ENCODE measurements at regions not wholly inside any gene's neighbourhood (a gene's known extent, or its start where the extent isn't known, plus 50 kb on each side); places are given as distances from the start of the nearest gene placed in this dataset.

DNA sequence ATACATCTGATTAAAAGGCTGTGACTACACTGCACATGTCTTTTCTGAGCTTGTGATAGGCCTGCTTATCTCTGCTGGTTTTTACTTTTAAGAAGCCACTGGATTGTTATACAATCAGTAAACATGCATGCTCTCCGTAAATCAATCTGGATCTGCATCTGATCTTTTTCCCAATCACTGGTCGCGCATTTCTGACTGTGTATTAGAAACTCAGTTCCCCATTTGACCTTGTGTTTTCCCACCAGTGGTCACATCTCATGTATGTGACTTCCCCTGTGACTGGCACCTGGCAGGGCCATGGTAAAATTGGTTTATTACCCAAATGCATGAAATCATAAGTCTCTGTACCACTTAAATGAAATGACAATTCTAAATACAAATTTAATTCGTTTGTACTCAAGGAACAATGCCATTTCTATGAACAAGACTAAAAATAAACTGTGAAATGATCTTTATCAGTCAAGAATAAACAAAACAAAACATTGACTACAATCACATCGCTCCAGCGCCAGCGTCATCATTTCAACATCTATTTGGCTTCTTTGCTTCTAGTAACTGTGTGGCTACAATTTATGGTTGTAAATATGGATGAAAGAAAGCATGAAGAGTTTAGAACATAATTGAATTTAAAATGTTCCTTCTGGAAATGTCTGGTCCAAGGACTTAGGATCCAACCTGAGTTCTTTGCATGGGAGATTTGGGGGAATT is 396.6 kb upstream of the TRIB2 start:
- no peak for DNase-seq (ENCODE audit: low read depth, low spot score)
- no CpG with 5 or more reads among the region's 7 CpGs for WGBS (ENCODE audit: insufficient coverage, insufficient read length)
- no peak overlapping the region for H3K27ac ChIP-seq (ENCODE audit: low read length)

DNA sequence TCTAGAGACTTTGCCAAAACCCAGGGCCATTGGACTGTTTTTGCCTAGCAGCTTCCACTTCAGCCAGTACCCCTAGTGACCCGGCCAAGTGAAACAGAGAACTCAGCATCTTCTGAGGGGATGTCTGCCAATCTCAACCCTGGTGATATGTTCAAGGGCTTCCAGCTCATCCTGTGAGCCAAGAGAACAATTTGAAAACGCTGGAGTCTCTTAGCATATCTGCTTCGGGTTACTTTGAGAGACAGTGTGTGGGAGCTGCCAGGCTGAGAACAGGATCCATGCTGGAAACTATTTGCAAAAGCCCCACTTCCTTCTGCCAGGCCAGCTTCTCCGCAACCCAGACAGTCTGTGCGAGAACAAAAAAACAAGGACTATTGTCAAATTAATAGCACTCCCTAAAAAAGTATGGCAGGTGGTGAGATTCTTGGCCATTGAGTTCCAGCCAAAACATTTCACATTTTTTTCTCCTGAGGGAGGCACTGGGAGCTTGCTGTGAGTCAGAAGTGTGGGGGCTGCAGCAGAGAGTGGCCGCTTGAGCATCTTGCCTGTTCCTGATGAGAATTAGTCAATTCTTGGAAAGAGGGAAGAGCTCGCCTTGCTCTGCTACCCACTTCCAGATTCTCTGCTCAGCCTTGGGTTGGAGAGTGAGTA is 395.6 kb upstream of the TRIB2 start:
- no CpG with 5 or more reads among the region's 7 CpGs for WGBS (ENCODE audit: insufficient coverage, insufficient read length)
- Histone ChIP-seq H3K36me3 (ENCODE audit: control insufficient read depth, insufficient read depth, low read length) (no peaks in the 10 kb centered on the region), H3K27ac (ENCODE audit: low read length) (no peak overlapping the region), H3K27me3 (ENCODE audit: control insufficient read depth, insufficient read depth, low read length) (no peaks in the 10 kb centered on the region), H3K9me3 (ENCODE audit: control insufficient read depth, insufficient read depth, low read length) (no peaks in the 10 kb centered on the region), H3K4me3 (ENCODE audit: low read length) (no peak overlapping the region), H3K4me1 (ENCODE audit: control insufficient read depth, insufficient read depth, low read length) (peaks cover 2% of the 10 kb centered on the region; the same call in 1 of the 2 replicates)
- no peak for DNase-seq (ENCODE audit: low read depth, low spot score)

More for the DNA sequence above, 396.6 kb upstream of the TRIB2 start:
- Histone ChIP-seq H3K27me3 (ENCODE audit: control insufficient read depth, insufficient read depth, low read length) (no peaks in the 10 kb centered on the region), H3K4me1 (ENCODE audit: control insufficient read depth, insufficient read depth, low read length) (peaks cover 2% of the 10 kb centered on the region; the same call in 1 of the 2 replicates), H3K4me3 (ENCODE audit: low read length) (no peak overlapping the region), H3K9me3 (ENCODE audit: control insufficient read depth, insufficient read depth, low read length) (no peaks in the 10 kb centered on the region), H3K36me3 (ENCODE audit: control insufficient read depth, insufficient read depth, low read length) (no peaks in the 10 kb centered on the region)

DNA sequence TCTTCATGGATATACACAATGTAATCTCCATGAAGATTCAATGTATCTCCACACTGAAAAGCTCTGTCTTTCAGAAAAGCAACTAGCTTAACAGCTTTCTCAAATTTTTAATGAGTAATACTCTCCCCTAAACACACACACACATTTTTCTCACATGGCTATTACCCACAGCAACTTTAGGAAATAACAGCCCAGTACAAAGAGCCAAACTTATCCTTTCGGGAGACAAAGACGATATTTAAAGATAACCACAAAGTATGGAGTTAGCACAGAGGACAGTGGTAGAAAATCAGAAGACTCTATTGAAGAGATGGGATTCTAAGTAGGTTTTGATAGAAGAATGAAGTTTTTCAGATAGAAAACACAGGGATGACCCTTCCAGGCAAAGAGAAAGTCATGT is 394.9 kb upstream of the TRIB2 start:
- DNase-seq (ENCODE audit: low read depth, low spot score): no peak
- H3K9me3 ChIP-seq (ENCODE audit: control insufficient read depth, insufficient read depth, low read length): no peaks in the 10 kb centered on the region
- H3K4me3 ChIP-seq (ENCODE audit: low read length): no peak overlapping the region
- H3K4me1 ChIP-seq (ENCODE audit: control insufficient read depth, insufficient read depth, low read length): peaks cover 2% of the 10 kb centered on the region; the same call in 1 of the 2 replicates
- H3K36me3 ChIP-seq (ENCODE audit: control insufficient read depth, insufficient read depth, low read length): no peaks in the 10 kb centered on the region
- WGBS (ENCODE audit: insufficient coverage, insufficient read length): no CpG with 5 or more reads among the region's 2 CpGs
- H3K27ac ChIP-seq (ENCODE audit: low read length): no peak overlapping the region
- H3K27me3 ChIP-seq (ENCODE audit: control insufficient read depth, insufficient read depth, low read length): no peaks in the 10 kb centered on the region

DNA sequence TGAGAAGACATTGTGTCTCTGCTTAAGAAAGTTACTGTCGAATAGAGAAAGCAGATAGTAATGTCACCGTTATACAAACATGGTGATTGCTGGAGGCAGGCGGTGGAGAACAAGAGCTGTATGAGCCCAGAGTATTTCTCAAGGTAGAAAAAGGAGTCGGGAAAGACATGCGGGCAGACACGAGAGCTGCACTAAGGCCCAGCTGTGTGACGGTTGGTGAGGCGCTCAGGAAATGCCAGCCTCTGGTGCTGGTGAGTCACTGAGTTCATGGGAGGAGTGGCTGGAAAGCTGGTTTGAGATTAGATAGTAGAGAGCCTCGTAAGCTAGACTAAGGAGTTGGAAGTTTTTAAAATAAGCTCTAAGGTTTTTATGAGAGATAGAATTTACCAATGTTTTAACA is 390.9 kb upstream of the TRIB2 start:
- H3K4me1 ChIP-seq (ENCODE audit: control insufficient read depth, insufficient read depth, low read length): no peaks in the 10 kb centered on the region
- no peaks in the 10 kb centered on the region for H3K36me3 ChIP-seq (ENCODE audit: control insufficient read depth, insufficient read depth, low read length)
- no peaks in the 10 kb centered on the region for H3K9me3 ChIP-seq (ENCODE audit: control insufficient read depth, insufficient read depth, low read length)
- H3K27ac ChIP-seq (ENCODE audit: low read length): no peak overlapping the region
- no peaks in the 10 kb centered on the region for H3K27me3 ChIP-seq (ENCODE audit: control insufficient read depth, insufficient read depth, low read length)
- no peak overlapping the region for H3K4me3 ChIP-seq (ENCODE audit: low read length)
- no peak for DNase-seq (ENCODE audit: low read depth, low spot score)
- WGBS (ENCODE audit: insufficient coverage, insufficient read length): no CpG with 5 or more reads among the region's 9 CpGs

DNA sequence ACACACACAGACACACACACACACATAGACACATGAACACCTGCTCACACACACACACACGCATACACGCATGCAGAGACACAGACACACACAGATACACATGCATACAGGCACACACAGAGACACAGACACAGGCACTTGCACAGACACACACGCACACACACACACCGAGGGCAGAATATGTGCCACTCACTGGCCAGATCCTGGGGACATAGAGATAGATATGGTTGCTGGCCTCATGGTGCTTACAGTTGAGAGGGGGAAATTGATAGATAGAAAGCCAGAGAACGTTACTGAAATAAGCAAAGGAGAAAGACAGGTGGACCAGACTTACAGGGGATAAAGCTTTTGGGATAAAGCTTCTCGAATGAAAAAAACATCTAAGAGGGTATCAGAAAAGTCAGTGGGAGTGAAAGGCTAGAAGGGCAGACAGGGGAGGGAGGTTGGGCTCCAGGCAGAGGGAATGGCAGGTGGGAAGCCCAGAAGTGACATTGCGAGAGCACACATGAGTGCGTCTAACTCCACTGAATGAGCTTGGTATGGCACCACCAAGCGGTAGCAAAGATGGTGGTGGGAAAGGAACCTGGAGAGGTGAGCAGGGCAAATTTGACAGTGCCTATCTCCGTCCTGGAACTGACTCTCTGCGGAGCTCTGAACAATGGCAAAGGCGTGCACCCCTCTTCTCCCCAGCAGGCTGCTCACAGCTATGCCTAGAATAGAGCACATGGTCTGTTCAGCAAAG is 390.1 kb upstream of the TRIB2 start:
- no peak overlapping the region for H3K4me3 ChIP-seq (ENCODE audit: low read length)
- DNase-seq (ENCODE audit: low read depth, low spot score): peak; percentile 11
- H3K9me3 ChIP-seq (ENCODE audit: control insufficient read depth, insufficient read depth, low read length): no peaks in the 10 kb centered on the region
- H3K4me1 ChIP-seq (ENCODE audit: control insufficient read depth, insufficient read depth, low read length): no peaks in the 10 kb centered on the region
- WGBS (ENCODE audit: insufficient coverage, insufficient read length): no CpG with 5 or more reads among the region's 12 CpGs
- H3K27ac ChIP-seq (ENCODE audit: low read length): no peak overlapping the region
- no peaks in the 10 kb centered on the region for H3K36me3 ChIP-seq (ENCODE audit: control insufficient read depth, insufficient read depth, low read length)
- no peaks in the 10 kb centered on the region for H3K27me3 ChIP-seq (ENCODE audit: control insufficient read depth, insufficient read depth, low read length)

DNA sequence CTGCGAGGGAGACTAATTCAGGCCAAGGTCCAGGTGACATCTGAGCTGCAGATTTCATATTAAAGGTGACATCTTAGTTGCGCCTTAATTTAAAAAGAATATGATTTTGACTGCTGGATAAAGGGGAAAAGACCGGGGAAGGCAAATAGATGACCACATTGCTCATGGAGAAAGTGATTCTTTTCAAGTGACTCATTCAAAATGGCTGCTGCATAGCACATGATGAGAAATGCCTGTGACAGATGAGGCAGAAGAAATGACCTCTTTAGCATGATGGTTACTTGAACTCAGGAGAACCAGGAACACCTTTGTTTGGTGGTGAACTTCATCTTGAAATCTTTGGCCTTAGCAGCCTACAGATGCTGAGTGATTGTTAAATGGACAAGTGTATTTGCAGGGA is 385.8 kb upstream of the TRIB2 start:
- Histone ChIP-seq H3K27ac (ENCODE audit: low read length) (no peak overlapping the region), H3K4me3 (ENCODE audit: low read length) (no peak overlapping the region), H3K27me3 (ENCODE audit: control insufficient read depth, insufficient read depth, low read length) (no peaks in the 10 kb centered on the region), H3K9me3 (ENCODE audit: control insufficient read depth, insufficient read depth, low read length) (no peaks in the 10 kb centered on the region), H3K4me1 (ENCODE audit: control insufficient read depth, insufficient read depth, low read length) (no peaks in the 10 kb centered on the region), H3K36me3 (ENCODE audit: control insufficient read depth, insufficient read depth, low read length) (no peaks in the 10 kb centered on the region)
- no peak for DNase-seq (ENCODE audit: low read depth, low spot score)
- no CpG with 5 or more reads among the region's 3 CpGs for WGBS (ENCODE audit: insufficient coverage, insufficient read length)

DNA sequence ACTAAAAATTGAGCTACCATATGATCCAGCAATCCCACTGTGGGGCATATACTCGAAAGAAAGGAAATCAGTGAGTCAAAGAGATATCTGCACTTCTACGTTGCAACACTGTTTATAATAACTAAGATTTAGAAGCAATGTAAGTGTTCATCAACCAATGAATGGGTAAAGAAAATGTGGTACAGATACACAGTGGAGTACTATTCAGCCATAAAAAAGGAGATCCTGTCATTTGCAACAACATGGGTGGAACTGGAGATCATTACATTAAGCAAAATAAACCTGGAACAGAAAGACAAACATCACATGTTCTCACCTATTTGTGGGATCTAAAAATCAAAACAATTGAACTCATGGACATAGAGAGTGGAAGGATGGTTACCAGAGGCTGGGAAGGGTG is 385.0 kb upstream of the TRIB2 start:
- H3K9me3 ChIP-seq (ENCODE audit: control insufficient read depth, insufficient read depth, low read length): no peaks in the 10 kb centered on the region
- no peak overlapping the region for H3K27ac ChIP-seq (ENCODE audit: low read length)

DNA sequence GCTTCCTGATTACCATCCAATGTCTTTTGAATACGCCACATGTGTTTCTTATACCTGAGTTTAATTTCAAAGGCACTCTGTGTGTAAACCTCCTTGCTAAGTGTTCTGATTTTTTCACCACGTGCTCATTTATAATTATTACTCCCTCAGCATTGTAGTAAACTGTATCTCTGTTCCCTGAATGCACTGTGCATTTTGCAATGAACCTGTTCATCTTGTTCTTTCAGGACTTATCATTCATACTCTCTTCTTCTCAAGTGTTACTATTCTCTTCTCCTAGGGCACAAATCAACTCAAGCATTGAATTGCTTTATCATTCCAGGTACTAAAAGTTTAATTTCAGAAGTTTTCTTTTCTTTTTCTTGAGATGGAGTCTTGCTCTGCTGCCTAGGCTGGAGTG is 383.4 kb upstream of the TRIB2 start:
- no CpG with 5 or more reads among the region's 2 CpGs for WGBS (ENCODE audit: insufficient coverage, insufficient read length)
- Histone ChIP-seq H3K4me1 (ENCODE audit: control insufficient read depth, insufficient read depth, low read length) (no peaks in the 10 kb centered on the region), H3K27me3 (ENCODE audit: control insufficient read depth, insufficient read depth, low read length) (no peaks in the 10 kb centered on the region), H3K27ac (ENCODE audit: low read length) (no peak overlapping the region), H3K4me3 (ENCODE audit: low read length) (no peak overlapping the region), H3K36me3 (ENCODE audit: control insufficient read depth, insufficient read depth, low read length) (no peaks in the 10 kb centered on the region), H3K9me3 (ENCODE audit: control insufficient read depth, insufficient read depth, low read length) (no peaks in the 10 kb centered on the region)
- no peak for DNase-seq (ENCODE audit: low read depth, low spot score)

More for the DNA sequence above, 385.0 kb upstream of the TRIB2 start:
- H3K4me1 ChIP-seq (ENCODE audit: control insufficient read depth, insufficient read depth, low read length): no peaks in the 10 kb centered on the region
- DNase-seq (ENCODE audit: low read depth, low spot score): no peak
- no peaks in the 10 kb centered on the region for H3K36me3 ChIP-seq (ENCODE audit: control insufficient read depth, insufficient read depth, low read length)
- no CpG with 5 or more reads among the region's 2 CpGs for WGBS (ENCODE audit: insufficient coverage, insufficient read length)
- H3K27me3 ChIP-seq (ENCODE audit: control insufficient read depth, insufficient read depth, low read length): no peaks in the 10 kb centered on the region
- H3K4me3 ChIP-seq (ENCODE audit: low read length): no peak overlapping the region

DNA sequence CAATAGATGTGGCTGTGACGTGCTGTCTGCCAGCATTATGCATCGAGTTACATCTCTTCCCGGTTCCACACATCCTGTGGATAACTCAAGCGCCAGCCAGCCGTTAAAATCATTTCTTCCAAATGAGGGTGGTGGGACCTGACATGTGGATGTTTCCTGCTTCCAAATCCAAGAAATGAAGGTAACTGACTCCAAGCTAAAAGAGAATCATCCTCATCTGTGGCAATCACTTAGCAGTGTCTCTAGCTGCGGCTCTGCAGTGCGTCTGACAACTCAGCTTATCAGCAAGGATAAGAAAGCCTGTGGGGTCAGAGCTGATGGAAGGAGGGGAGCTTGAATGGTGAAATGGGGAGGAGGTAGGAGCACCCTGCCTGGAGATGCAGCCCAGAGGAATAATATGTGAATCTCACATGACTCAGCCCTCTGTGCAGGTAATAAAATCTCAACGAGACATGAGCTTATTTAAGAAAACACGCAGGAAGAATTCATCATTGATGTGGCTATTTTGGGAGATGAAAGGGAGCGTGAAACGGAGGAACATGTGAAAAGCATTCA is 382.2 kb upstream of the TRIB2 start:
- H3K27ac ChIP-seq (ENCODE audit: low read length): no peak overlapping the region
- H3K27me3 ChIP-seq (ENCODE audit: control insufficient read depth, insufficient read depth, low read length): no peaks in the 10 kb centered on the region
- no peaks in the 10 kb centered on the region for H3K36me3 ChIP-seq (ENCODE audit: control insufficient read depth, insufficient read depth, low read length)
- no peak for DNase-seq (ENCODE audit: low read depth, low spot score)
- H3K4me3 ChIP-seq (ENCODE audit: low read length): no peak overlapping the region
- H3K9me3 ChIP-seq (ENCODE audit: control insufficient read depth, insufficient read depth, low read length): no peaks in the 10 kb centered on the region
- no peaks in the 10 kb centered on the region for H3K4me1 ChIP-seq (ENCODE audit: control insufficient read depth, insufficient read depth, low read length)
- WGBS (ENCODE audit: insufficient coverage, insufficient read length): no CpG with 5 or more reads among the region's 11 CpGs

DNA sequence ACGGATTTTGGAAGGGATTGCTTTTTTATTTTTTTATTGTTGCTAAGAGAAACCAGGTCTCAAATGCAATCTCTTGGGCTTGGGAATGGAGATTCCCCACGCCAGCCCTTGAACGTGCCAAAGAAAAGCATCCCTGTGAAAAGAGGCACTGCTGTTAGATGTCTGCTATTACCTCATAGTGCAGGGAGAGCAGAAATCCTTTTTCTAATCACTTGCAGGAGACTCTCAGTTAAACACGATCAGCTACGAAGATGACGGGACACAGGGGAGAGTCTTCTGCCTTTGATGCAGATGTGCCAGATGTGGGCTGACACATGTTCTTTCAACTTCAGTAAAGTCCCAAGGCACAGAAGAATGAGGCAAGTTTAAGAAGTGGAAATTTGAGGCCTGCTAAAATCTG is 381.6 kb upstream of the TRIB2 start:
- H3K4me3 ChIP-seq (ENCODE audit: low read length): no peak overlapping the region
- H3K27me3 ChIP-seq (ENCODE audit: control insufficient read depth, insufficient read depth, low read length): no peaks in the 10 kb centered on the region
- WGBS (ENCODE audit: insufficient coverage, insufficient read length): no CpG with 5 or more reads among the region's 6 CpGs

More for the DNA sequence above, 381.6 kb upstream of the TRIB2 start:
- no peaks in the 10 kb centered on the region for H3K36me3 ChIP-seq (ENCODE audit: control insufficient read depth, insufficient read depth, low read length)
- H3K9me3 ChIP-seq (ENCODE audit: control insufficient read depth, insufficient read depth, low read length): no peaks in the 10 kb centered on the region
- no peaks in the 10 kb centered on the region for H3K4me1 ChIP-seq (ENCODE audit: control insufficient read depth, insufficient read depth, low read length)
- no peak for DNase-seq (ENCODE audit: low read depth, low spot score)
- H3K27ac ChIP-seq (ENCODE audit: low read length): no peak overlapping the region

Measured in iPS DF 6.9 (cell line).